ENCODE measurements at regions not wholly inside any gene's neighbourhood (a gene's known extent, or its start where the extent isn't known, plus 50 kb on each side); places are given as distances from the start of the nearest gene placed in this dataset.
"Not testable (repeated sequence)": the region's sequence is repeated elsewhere in the genome, so short reads cannot be mapped to it uniquely, and the experiment has no call there.

GRCh38 chr11:38123673-38124072 is 1525.6 kb upstream of the RAG2 start:
- DNase-seq: no peak

DNA sequence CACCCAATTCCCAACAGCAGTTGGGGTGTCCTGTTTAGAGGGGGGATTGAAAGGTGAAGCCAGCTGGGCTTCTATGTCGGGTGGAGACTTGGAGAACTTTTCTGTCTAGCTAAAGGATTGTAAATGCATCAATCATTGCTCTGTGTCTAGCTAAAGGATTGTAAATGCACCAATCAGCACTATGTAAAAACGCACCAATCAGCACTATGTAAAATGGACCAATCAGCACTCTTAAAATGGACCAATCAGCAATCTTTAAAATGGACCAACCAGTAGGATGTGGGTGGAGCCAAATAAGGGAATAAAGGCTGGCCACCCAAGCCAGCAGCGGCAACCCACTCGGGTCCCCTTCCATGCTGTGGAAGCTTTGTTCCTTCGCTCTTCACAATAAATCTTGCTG is 1518.6 kb upstream of the RAG2 start:
- not testable (repeated sequence) for DNase-seq

DNA sequence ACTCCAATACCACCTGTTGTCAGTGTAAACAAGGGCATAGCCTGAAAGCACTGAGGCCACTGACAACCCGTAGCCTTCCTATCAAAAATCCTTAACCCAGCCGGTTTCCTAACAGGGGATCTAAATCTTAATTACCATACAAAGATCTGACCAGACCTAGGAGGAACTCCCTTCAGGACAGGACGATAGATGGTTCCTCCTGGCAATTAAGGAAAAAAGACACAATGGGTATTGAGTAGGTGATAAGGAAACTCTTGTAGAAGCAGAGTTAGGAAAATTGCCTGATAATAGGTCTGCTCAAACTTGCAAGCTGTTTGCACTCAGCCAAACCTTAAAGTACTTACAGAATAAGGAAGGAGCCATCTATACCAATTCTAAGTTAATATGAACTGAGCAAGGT is 1517.3 kb upstream of the RAG2 start:
- not testable (repeated sequence) for DNase-seq

GRCh38 chr11:38100836-38101462 is 1502.9 kb upstream of the RAG2 start:
- no peak for DNase-seq

- DNase-seq: no peak
These were observed 1497.2 kb upstream of the RAG2 start for GRCh38 chr11:38095268-38095667.

GRCh38 chr11:38089726-38090125 is 1491.7 kb upstream of the RAG2 start:
- DNase-seq: no peak

DNA sequence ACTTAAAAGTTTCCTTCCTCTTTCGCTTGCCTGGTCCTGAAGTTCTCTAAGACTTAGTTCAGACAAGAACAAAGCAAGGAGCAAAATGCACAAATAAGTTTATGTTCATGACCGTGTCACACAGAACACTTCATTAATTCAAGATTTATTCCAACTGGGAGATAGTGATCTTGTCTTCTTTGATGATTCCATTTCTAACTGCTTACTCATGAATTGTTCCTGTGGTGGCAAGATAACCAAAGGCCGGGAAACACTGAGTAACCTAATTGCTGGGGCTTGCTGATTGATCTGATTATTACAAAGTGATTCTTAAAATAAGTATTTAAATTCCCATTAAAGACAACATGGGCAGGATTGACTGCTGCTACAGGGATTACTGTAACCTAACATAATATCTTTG is 1462.9 kb upstream of the RAG2 start:
- no peak for DNase-seq

DNA sequence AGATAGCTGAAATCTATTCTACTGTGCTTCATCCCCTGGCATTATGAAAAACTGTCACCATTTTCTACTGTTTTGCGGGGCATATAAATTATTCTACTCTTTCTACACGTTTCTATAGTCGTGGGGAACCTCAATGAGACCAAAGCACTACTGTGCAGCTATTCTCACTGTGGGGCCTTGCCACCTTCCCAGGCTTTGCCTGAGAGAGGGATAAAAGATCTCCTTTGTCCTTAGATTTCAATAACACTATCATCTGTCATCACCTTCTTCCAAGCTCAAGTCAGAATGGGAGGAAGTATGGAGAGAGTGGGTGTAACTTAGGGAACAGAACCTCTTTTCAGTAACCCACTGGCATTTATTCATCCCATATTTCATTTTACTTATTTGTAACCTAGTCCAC is 1462.1 kb upstream of the RAG2 start:
- DNase-seq: no peak

DNA sequence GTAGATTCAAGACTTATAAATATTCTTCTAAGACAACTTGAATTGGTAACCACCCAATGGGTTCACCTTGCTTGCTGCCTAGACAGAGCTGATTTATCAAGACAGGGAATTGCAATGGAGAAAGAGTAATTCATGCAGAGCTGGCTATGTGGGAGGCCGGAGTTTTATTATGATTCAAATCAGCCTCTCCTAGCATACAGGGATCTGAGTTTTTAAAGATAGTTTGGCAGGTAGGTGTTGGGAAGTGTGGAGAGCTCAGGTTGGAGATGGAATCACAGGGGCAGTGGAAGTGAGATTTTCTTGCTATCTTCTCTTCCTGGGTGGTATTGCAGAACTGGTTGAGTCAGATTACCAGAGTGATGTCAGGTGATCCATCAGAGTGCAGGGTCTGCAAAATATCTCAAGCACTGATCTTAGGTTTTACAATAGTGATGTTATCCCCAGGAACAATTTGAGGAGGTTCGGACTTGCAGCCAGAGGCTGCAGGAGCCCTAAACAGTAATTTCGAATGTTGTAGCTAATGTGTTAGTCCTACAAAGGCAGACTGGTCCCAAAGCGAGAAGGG is 1448.6 kb upstream of the RAG2 start:
- DNase-seq: no peak

GRCh38 chr11:38043060-38043459 is 1445.0 kb upstream of the RAG2 start:
- DNase-seq: no peak

- DNase-seq: no peak
These were observed 1440.7 kb upstream of the RAG2 start for GRCh38 chr11:38038777-38039176.

DNA sequence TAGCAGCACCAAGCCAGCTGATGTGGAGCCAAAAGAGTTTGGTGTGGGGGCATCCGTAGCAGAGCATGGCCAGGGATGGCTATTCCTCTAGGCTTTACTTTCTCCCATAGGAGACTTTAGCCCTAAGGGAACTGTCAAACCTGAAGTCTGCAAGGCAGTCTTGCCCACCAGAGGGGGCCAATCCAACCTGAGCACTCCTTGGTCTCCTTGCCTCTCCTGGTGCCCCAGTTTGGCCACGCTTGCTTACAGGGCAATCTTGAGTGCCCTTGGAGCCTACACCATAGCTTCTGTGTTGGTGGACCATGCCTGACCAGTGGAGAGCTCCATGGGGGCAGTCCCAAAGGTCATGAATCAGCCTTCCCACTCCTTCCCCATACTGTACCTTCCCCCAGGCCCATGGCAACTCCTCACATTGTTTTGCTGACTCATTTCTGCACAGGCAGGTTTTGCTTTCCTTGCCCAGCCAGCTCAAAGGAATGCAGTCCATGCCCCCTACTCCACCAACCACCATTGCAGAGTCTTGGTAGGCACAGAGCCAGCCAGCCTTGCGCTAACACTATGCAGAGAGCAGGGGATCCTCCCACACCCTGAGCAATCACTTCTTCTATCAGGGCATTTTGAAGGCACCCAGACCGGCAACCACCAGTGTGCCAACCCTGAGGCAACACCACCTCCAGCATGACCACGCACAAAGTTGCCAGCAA is 1421.2 kb upstream of the RAG2 start:
- no peak for DNase-seq

GRCh38 chr11:38014405-38014804 is 1416.4 kb upstream of the RAG2 start:
- DNase-seq: no peak

- DNase-seq: no peak
These were observed 1415.1 kb upstream of the RAG2 start for GRCh38 chr11:38013157-38013556.

- DNase-seq: no peak
These were observed 1413.5 kb upstream of the RAG2 start for GRCh38 chr11:38011496-38011895.

DNA sequence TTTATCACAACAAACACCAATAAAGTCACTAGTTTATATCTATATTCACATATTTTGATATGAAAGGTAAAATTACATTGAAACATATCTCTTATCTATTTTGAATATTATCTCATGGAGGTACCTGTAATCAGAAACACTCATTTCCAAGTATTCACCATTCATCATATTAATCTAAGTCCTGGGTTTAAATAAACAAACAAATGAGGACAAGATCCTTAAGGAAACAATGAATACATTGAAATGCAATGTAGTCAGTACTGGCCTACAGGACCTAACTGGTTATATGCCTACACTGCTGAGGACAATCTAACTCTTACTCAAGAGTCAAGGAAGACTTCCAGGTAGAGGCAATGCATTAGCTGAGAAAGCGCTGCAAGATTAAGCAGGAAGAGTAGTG is 1411.9 kb upstream of the RAG2 start:
- DNase-seq: no peak

- DNase-seq: no peak
These were observed 1408.4 kb upstream of the RAG2 start for GRCh38 chr11:38006466-38006865.

- DNase-seq: no peak
These were observed 1407.6 kb upstream of the RAG2 start for GRCh38 chr11:38005597-38005996.

GRCh38 chr11:37999171-37999570 is 1401.1 kb upstream of the RAG2 start:
- no peak for DNase-seq

GRCh38 chr11:37995886-37996285 is 1397.8 kb upstream of the RAG2 start:
- DNase-seq: no peak

GRCh38 chr11:37988031-37988430 is 1390.0 kb upstream of the RAG2 start:
- DNase-seq: no peak

DNA sequence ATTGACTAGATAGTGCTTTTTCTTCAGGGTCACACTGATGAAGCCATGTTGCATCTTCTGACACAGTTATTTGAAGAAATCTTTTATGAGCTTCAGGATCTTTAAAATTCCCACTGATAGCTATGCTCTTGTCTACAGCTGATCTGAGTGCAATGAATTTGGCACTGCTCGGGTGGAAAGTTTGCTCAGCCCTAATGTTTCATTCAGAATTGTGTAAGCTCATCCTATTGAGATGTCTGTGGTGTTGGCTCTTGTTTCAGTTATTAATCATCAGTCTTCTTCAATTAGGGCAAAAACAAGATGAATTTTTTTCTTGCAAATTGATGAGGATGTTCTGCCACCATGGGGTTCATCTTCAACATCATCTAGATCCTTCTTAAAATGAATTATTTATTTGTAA is 1387.0 kb upstream of the RAG2 start:
- no peak for DNase-seq

DNA sequence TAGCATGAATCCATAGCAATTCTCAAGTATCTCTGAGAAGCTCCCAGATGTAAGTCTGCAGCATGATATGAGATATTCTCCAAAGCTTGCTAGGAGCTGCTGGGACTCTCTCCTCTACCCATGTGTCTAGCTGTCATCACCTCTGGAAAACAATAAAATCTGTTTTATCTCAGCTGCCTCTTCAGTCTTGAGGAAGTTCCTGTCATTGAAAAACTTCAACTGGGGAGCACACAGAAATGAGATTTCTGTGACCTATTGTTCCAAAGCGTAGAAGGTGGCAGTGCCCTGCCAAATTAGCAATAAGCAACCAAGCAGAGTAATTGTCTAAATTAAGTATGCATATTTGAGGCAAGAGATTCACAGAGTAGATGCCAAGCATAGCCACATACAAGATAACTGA is 1380.6 kb upstream of the RAG2 start:
- no peak for DNase-seq

DNA sequence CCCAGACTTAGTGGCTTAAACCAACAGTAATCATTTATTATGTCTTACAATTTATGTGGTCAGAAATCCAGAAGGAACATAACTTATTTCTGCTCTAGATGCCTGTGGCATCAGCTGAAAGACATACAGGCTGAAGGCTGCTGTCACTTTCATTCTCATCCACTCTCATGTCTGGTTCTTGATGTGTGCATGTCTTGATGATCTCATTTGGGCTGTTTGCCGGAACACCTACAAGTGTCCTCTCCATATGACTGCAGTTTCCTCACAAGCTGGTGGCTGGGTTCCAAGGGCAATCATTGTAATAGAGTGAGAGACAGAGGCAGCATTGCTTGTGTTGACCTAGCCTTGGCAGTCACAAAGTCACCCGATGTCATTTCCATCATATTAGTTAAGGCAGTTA is 1375.9 kb upstream of the RAG2 start:
- no peak for DNase-seq

GRCh38 chr11:37972691-37973090 is 1374.7 kb upstream of the RAG2 start:
- no peak for DNase-seq
